ENCODE measurements at regions not wholly inside any gene's neighbourhood (a gene's known extent, or its start where the extent isn't known, plus 50 kb on each side); places are given as distances from the start of the nearest gene placed in this dataset.

DNA sequence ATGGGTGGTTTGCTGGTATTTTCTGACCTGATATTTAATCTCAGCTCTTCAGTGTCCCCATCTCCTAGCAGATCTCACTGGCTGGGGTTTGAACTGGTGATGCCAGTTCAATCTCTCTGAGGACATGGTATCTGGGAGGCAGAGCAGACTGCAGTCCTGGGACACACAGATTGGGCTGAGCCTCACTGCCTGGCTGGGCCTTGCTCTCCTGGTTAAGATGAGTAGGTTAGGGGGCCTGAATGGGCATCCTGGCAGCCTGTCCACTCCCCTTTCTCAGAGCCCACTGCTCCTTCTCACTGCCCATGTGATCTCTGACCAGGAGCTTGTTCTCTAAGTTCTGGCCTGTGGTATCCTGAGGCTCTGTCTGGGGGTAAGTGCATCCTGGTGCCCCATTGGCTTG lies 363.4 kb downstream of the GLRX3 start:
- no peaks in the 10 kb centered on the region for H3K4me1 ChIP-seq (ENCODE audit: low read depth)

DNA sequence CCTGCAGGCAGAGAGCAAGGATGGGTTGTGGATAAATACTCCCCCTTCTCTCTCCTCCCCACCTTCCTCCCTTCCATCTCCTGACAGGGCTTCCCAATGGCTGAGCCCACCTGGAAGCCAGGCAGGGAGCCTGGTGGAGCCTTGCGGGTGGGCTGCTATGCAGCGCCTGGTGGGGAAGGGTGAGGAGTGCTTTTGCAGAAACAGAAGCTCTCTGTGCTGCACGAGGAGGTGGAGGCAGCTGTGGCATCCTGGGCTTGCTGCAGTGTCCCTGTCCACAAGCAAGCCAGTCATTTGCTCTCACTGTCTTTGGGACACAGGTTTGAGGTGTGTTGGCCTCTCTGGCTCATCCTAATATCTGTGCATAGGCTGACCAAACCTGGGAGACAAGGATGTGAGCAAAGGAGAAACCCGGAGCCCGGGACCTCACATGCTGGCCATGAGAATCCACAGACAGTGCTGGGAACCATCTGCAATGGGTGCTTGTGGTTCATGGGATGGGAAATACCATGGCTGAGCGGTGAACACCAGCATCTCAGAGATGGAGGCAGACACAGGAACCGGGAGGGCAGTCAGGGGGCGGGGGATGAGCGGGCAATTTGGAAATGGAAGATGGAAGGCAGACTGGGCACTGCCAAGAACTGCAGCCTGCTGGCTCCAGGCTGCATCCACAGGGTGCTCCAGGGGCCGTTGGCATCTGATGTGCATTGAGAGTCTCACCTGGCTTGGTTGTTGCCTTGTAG lies 364.2 kb downstream of the GLRX3 start:
- TF ChIP-seq, protein P1, sequence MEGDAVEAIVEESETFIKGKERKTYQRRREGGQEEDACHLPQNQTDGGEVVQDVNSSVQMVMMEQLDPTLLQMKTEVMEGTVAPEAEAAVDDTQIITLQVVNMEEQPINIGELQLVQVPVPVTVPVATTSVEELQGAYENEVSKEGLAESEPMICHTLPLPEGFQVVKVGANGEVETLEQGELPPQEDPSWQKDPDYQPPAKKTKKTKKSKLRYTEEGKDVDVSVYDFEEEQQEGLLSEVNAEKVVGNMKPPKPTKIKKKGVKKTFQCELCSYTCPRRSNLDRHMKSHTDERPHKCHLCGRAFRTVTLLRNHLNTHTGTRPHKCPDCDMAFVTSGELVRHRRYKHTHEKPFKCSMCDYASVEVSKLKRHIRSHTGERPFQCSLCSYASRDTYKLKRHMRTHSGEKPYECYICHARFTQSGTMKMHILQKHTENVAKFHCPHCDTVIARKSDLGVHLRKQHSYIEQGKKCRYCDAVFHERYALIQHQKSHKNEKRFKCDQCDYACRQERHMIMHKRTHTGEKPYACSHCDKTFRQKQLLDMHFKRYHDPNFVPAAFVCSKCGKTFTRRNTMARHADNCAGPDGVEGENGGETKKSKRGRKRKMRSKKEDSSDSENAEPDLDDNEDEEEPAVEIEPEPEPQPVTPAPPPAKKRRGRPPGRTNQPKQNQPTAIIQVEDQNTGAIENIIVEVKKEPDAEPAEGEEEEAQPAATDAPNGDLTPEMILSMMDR (IDR thresholded peaks at IDR 0.05; ENCODE audit: low read depth, low read length): no peak
- DNase-seq (ENCODE audit: low read depth in 1 of 2, low spot score in 1 of 2): no peak
- H3K4me1 ChIP-seq (ENCODE audit: low read depth): no peaks in the 10 kb centered on the region

More for the DNA sequence above, 363.4 kb downstream of the GLRX3 start:
- Histone ChIP-seq H3K4me3 (no peak overlapping the region), H3K27me3 (no peaks in the 10 kb centered on the region), H3K9me3 (ENCODE audit: low read depth) (no peaks in the 10 kb centered on the region), H3K36me3 (no peaks in the 10 kb centered on the region), H3K27ac (no peak overlapping the region)
- DNase-seq (ENCODE audit: low read depth in 1 of 2, low spot score in 1 of 2): no peak
- TF ChIP-seq, protein P1 (IDR thresholded peaks at IDR 0.05; ENCODE audit: low read depth, low read length): no peak

DNA sequence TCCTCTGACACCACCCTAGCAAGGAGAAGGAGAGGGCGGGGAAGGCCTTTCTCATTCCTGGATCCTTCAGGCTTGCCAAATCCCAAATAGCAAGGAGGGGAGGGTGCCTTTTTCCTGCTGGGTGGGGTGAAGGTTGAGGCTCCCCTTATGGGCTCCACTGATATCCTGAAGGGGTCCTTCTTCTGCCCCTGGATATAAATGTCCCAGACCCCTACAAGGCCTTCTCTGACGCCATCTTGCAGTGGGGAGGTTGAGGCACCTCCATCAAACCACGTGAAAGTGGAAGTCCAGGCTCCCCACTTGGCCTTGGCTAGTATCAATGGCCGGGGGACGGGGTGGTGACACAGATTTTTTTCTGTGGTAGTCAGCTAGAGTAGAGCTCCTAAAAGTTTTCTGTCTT lies 371.3 kb downstream of the GLRX3 start:
- no peaks in the 10 kb centered on the region for H3K4me1 ChIP-seq (ENCODE audit: low read depth)
- TF ChIP-seq, protein P1 (IDR thresholded peaks at IDR 0.05; ENCODE audit: low read depth, low read length): no peak
- no peak overlapping the region for H3K27ac ChIP-seq
- H3K4me3 ChIP-seq: no peak overlapping the region
- H3K36me3 ChIP-seq: no peaks in the 10 kb centered on the region
- no peaks in the 10 kb centered on the region for H3K9me3 ChIP-seq (ENCODE audit: low read depth)
- no peak for DNase-seq (ENCODE audit: low read depth in 1 of 2, low spot score in 1 of 2)
- no peaks in the 10 kb centered on the region for H3K27me3 ChIP-seq

More for the DNA sequence above, 364.2 kb downstream of the GLRX3 start:
- no peak overlapping the region for H3K4me3 ChIP-seq
- no peaks in the 10 kb centered on the region for H3K27me3 ChIP-seq
- no peaks in the 10 kb centered on the region for H3K36me3 ChIP-seq
- H3K9me3 ChIP-seq (ENCODE audit: low read depth): no peaks in the 10 kb centered on the region
- no peak overlapping the region for H3K27ac ChIP-seq

DNA sequence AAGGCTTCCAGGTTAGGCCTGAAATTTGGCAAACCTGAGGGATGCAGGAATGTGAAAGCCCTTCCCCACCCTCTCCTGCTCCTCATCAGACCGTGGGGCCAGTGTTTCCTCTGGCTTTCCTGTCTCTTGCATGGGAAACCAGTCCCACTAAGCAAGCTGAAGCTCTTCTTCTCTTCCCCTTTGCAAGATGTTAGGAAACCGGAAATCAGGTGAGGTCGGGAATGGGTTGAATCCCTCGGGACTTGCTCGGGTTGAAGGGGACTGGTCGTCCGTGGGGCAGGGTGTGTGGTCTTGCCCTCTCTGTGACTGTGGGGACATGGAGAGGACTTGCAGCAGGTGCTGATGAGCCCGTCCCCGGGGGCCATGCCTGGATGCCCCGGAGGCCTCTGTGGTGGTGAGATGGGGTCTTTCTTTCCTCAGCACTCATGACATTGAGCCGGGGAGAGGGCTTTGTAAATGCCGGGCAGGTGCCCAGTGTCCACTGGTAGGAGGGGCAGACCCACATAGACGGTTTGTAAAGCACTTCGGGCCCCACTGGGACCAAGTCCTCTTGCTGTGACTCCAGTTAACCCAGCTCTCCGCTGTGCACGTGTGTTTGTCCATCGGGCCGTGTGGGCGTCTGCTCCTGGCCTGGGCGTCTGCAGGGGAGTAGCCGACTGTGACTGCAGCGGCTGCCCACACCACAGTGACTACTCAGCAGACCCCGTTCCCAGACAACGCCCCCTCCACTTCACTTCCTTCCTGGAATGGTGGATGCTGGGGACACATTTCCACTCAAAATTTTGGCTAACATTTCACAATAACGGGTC lies 373.9 kb downstream of the GLRX3 start:
- Histone ChIP-seq H3K36me3 (no peaks in the 10 kb centered on the region), H3K27ac (no peak overlapping the region), H3K4me1 (ENCODE audit: low read depth) (no peaks in the 10 kb centered on the region), H3K4me3 (no peak overlapping the region), H3K9me3 (ENCODE audit: low read depth) (no peaks in the 10 kb centered on the region), H3K27me3 (no peaks in the 10 kb centered on the region)
- DNase-seq (ENCODE audit: low read depth in 1 of 2, low spot score in 1 of 2): no peak
- TF ChIP-seq, protein P1 (IDR thresholded peaks at IDR 0.05; ENCODE audit: low read depth, low read length): no peak

DNA sequence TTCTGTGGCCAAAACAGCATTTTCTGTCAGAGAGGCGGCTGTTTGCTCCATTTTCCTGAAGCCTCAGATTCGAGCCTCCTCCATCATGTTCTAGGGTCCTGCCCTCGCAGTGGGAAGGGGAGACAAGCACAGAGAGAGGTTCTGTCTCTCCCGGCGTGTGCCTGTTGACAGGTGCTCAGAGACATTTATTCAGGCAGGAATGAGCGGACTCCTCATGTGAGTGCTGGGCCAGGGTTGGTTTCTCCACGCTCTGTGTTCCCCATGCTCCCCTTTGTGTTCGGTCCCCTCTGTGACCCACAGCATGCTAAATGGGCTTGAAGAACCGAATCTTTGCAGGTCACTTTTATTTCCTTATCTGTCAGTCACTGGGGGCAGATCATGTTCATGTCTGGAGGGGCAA lies 374.6 kb downstream of the GLRX3 start:
- H3K4me1 ChIP-seq (ENCODE audit: low read depth): no peaks in the 10 kb centered on the region
- DNase-seq (ENCODE audit: low read depth in 1 of 2, low spot score in 1 of 2): no peak
- no peak overlapping the region for H3K4me3 ChIP-seq
- no peaks in the 10 kb centered on the region for H3K9me3 ChIP-seq (ENCODE audit: low read depth)
- no peaks in the 10 kb centered on the region for H3K36me3 ChIP-seq
- TF ChIP-seq, protein P1 (IDR thresholded peaks at IDR 0.05; ENCODE audit: low read depth, low read length): no peak
- H3K27me3 ChIP-seq: no peaks in the 10 kb centered on the region
- H3K27ac ChIP-seq: no peak overlapping the region
